ENCODE measurements at regions not wholly inside any gene's neighbourhood (a gene's known extent, or its start where the extent isn't known, plus 50 kb on each side); places are given as distances from the start of the nearest gene placed in this dataset.
A peak's percentile ranks its signal among the peaks of the same experiment; 100 is the strongest.

DNA sequence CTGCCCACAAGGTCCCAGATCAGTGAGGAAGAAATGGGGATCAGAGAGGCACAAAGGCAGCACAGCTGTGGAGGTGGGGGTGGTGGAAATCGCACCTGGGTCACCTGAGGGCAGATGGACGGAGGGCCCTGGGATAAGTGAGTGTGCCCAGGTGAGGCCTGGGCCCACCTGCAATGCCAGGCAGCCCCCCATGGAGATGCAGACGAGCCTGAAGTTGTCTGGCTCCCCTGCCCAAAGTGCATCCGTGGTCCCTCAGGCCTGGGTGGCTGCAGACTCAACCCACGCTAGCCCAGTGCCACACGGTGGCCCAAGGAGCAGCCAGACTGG lies 84.9 kb downstream of the NCOR2 start:
- ChIA-PET CTCF (interaction anchor here (1.0 kb wide), 1 partner anchor 11 kb away, joined by 4 read pairs; no protein-coding TSS in a partner anchor), RAD21 (ENCODE audit: unreplicated experiment) (interaction anchor here (0.8 to 0.9 kb wide), 2 partner anchors 12 to 29 kb away, joined by 3 read pairs; no protein-coding TSS in a partner anchor), POLR2A (interaction anchor here (1.2 to 4.0 kb wide), 2 partner anchors 11 to 85 kb away, joined by 3 to 15 read pairs; partner anchors contain the start of gene NCOR2), SMC1A (ENCODE audit: uncharacterized antibody, unreplicated experiment) (interaction anchor here (0.7 kb wide), 1 partner anchor 11 kb away, joined by 3 read pairs; no protein-coding TSS in a partner anchor)
- ATAC-seq (no peak), FAIRE-seq (no peak), DNase-seq (ENCODE audit: low read depth, low spot score) (no peak)
- Histone ChIP-seq H3K79me2 (ENCODE audit: control insufficient read depth, insufficient read depth, low read length) (peaks cover 21% of the 10 kb centered on the region), H4K20me1 (ENCODE audit: control insufficient read depth, insufficient read depth) (no peaks in the 10 kb centered on the region), H3K4me2 (ENCODE audit: control insufficient read depth, insufficient read depth) (no peak overlapping the region), H2AFZ (ENCODE audit: control insufficient read depth, low read depth, low read length) (no peak overlapping the region), H3K27me3 (replicated peaks in 1 of 2; ENCODE audit: control insufficient read depth in 2 of 2, insufficient read depth in 2 of 2, low read length in 1 of 2) (no peaks in the 10 kb centered on the region), H3K27ac (ENCODE audit: control insufficient read depth, insufficient read depth) (no peak overlapping the region), H3K9me3 (replicated peaks; ENCODE audit: control insufficient read depth, insufficient read depth, low read length) (peaks cover 17% of the 10 kb centered on the region), H3K4me3 (no peak overlapping the region), H3K4me1 (ENCODE audit: control insufficient read depth, insufficient read depth, low read length) (peaks cover 62% of the 10 kb centered on the region), H3K36me3 (ENCODE audit: control insufficient read depth in 2 of 2, insufficient read depth in 2 of 2, low read length in 1 of 2) (peaks cover 0 to 51% of the 10 kb centered on the region in 2 experiments; a peak in 3 of 4 replicates), H3K9ac (ENCODE audit: control insufficient read depth, insufficient read depth, low read length) (no peak overlapping the region)
- 0 out of 2 replicates have a peak, but pooled peaks have one; percentile 45 for TF ChIP-seq RCOR1 (conservative IDR thresholded peaks at IDR 0.05; ENCODE audit: low read depth, low read length)
- 0 out of 2 replicates have a peak, but pooled peaks have one; percentile 44 for TF ChIP-seq TCF3 (IDR thresholded peaks at IDR 0.05; ENCODE audit: borderline replicate concordance, insufficient read depth, low read depth, low read length)
- TF ChIP-seq LARP7 (IDR thresholded peaks at IDR 0.05) = 0 out of 2 replicates have a peak, but pooled peaks have one; percentile 54
- TF ChIP-seq ZBED1 (IDR thresholded peaks at IDR 0.05; ENCODE audit: borderline replicate concordance) = no peak
- peak; percentile 83; the same call in 1 of the 2 replicates for TF ChIP-seq SMARCA5 (IDR thresholded peaks at IDR 0.05)
- TF ChIP-seq, protein P1, sequence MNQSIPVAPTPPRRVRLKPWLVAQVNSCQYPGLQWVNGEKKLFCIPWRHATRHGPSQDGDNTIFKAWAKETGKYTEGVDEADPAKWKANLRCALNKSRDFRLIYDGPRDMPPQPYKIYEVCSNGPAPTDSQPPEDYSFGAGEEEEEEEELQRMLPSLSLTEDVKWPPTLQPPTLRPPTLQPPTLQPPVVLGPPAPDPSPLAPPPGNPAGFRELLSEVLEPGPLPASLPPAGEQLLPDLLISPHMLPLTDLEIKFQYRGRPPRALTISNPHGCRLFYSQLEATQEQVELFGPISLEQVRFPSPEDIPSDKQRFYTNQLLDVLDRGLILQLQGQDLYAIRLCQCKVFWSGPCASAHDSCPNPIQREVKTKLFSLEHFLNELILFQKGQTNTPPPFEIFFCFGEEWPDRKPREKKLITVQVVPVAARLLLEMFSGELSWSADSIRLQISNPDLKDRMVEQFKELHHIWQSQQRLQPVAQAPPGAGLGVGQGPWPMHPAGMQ (IDR thresholded peaks at IDR 0.05; ENCODE audit: borderline replicate concordance) = no peak
- 68% methylated on average over 6 of the region's 6 CpGs for WGBS (ENCODE audit: insufficient coverage, insufficient replicate concordance, low lambda C conversion rate, missing lambda C conversion rate)
- in situ Hi-C loops (cut with MboI) (no loop called here), intact Hi-C loops (cut with micrococcal nuclease; ENCODE audit: unreplicated experiment) (loop anchor here (5.0 kb wide), 2 partner anchors 85 to 290 kb away; partner anchors contain the start of gene NCOR2)
- no TSS peak for BruUV-seq (replicated peaks)

All from GM12878 (cell line).